ENCODE measurements at regions not wholly inside any gene's neighbourhood (a gene's known extent, or its start where the extent isn't known, plus 50 kb on each side); places are given as distances from the start of the nearest gene placed in this dataset.

DNA sequence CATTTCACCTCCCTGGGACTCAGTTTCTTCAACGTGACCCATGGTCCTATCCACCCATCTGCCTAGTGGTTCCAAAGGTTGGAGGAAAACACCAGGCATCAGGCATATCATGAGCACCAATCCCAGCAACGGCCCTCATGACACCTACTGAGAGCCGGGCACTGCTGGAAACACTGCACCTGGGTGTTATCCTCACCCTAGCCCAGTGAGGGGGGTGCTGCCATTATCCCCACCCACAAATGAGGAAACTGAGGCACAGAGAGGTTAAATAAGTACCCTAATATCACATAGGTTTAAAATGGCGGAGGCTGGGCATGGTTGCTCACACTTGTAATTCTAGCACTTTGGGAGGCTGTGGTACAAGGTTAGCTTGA is 206.9 kb downstream of the MATN1 start:
- no peak for DNase-seq (ENCODE audit: low read depth in 2 of 2, low spot score in 1 of 2)

DNA sequence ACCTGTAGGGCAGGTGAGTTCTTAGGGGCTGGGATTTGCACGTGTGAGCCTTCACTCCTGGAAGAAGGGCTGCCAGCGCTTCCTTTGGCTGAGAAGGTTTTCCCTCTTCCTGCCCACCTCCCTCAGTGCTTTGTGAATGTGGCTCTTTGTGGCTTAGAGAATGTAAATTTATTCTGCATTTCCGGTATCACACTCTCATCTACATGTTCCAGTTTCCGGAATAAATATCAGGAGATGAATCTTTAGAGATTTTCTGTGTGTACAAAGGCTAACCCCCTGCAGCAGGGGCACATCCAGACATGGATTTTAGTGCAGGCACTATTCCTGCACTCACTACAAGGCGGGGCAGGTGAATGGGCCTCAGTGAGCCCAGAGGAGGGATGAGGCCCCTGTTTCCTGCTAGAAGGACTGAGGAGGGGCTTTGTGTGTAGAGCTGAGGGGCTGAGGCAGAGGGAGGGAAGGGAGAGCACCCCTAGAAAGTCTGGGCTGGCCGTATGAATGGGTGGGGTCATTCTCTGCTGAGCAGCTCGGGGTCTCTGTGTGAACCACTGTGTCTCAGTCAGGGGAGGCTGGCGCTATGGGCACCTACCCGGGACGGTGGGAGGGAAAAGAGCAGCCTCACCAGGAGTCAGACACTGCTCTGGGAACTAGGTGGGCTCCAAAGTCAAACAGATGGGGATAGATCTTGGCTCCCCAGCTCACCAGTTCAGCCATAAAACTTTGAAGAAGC is 207.5 kb downstream of the MATN1 start:
- no peak for DNase-seq (ENCODE audit: low read depth in 2 of 2, low spot score in 1 of 2)

DNA sequence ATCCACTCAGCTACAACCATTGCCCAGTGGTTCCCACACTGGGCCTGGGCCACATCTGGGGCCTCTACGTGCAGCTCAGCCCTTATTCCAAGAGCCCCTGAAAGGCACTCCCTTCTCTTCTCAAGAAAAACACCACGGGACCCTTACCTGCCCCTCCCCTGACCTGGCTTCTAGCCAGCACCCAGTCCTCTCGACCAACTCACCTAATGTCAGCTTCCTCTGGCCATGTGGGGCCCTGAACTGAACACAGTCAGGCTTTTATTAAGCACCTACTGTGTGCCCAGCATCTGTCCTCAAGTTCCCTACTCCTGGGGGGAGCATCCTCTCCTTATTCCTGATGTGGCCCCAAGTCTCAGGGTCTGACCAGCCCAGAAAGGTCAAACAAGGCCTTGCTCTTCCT is 208.4 kb downstream of the MATN1 start:
- DNase-seq (ENCODE audit: low read depth in 2 of 2, low spot score in 1 of 2): no peak

DNA sequence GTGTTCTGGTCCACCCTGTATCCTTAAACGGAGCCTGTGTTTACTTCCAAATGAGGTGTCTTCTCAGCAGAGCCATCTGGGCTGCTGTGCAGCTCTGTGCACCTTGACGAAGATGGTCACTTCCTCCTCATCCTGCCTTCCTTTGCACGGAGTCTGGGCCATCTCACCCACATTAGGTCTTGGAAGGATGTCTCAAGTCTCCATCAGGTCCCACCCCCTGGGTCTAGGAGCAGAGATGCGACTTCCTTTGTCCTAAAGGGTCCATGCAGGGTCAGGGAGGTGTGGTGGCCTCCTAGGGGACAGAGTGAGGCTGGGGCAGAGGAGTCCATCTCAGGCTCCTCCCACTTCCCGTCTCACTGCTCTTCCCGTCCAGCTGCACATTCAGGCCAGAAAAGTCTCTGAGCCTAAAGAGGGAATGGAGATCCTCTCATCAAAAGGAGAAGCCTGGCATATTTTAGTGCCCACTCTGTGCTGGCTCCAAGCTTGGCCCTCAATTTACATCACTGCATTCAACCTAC is 209.2 kb downstream of the MATN1 start:
- DNase-seq (ENCODE audit: low read depth in 2 of 2, low spot score in 1 of 2): no peak

DNA sequence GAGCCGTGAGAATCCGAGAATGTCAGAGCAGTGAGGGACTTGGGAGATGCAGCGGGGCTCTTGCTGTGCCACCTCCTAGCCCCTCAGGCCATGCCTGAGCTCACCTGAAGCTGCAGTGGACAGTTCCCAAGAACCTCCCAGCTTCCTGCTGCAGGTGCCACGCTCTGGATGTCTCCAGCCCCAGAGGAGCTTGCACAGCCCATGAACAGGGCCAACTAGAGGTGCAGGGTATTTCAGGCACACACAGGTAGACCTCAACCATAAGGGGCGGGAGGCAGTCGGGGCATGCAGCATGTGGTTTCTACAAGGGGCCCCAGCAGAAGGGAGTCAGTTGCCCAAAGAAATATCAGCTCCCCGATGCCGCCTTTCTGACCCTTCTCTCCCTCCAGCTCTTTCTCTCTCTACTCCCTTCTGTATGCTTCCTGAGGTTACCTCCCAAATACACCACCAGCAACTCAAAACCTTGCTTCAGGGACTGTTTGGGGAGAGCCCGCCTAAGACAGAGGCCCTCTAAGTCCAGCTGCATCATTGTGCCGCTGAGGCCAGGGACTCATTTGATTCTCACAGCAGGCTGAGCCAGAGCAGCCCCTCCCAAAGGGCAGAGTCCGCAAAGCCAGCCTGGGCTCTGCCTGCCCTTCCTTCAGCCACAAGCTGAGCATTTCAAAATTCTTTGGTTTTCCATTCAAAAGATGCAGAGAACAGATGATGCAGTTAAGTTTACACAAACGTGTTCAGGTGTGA is 209.8 kb downstream of the MATN1 start:
- no peak for DNase-seq (ENCODE audit: low read depth in 2 of 2, low spot score in 1 of 2)

DNA sequence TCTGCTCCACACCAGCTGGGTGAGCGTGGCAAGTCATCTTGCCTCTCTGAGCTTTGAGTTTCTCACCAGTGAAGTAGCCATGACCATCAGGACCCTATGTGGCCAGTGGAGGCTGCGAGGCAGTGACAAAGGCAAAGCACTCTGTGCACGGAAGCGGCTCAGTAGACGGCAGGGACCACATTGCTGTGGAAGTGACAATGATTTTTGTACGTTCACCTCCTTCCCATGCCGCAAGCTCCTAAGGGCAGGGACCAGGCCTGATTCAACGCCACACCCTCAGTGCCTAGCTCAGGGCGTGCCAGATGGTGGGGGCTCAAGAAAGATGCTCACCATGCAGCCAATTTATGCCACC is 210.5 kb downstream of the MATN1 start:
- DNase-seq (ENCODE audit: low read depth in 2 of 2, low spot score in 1 of 2): no peak

DNA sequence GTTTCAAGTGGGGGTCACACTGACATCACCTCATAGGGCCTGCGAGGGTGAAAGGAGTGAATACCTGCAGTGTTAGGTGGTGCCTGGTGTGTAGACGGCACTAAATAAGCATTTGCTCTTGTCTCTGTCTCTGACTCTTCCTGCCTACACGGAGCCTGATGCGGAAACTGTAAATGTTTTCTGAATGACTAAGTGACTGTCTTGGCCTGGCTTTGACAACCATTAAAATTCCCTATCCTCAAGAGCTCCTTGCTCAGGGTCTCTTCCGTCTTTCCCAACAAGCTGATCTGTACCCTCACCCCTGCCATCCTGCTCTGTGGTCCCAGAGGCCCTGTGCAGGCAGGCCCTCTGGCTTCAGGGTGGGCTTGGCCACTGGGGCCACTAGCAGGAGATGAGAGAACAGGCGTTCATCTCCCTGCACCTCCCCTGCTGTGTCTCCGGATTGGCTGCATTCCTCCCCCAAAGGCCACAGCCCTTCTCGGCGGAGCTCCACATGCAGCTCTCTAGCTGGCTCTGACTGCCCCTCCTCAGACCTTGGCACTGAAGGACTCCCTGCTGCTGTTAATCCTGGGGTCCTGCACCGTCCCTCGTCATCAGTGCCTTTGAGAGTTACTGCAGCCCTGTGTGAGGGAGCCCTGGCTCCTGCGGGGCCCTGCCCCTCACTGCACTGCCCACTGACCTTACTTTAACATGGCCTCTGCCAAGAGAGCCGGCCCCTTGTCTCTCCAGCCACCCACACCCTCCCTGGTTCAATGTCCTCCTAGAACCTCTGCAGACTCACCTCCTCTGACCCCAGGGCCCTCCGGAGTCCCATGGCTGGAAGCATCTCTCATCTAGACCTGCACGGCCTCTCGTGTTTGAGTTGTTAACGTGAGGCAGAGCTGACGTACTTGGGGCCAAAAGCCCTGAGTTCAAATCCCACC is 211.1 kb downstream of the MATN1 start:
- no peak for DNase-seq (ENCODE audit: low read depth in 2 of 2, low spot score in 1 of 2)

DNA sequence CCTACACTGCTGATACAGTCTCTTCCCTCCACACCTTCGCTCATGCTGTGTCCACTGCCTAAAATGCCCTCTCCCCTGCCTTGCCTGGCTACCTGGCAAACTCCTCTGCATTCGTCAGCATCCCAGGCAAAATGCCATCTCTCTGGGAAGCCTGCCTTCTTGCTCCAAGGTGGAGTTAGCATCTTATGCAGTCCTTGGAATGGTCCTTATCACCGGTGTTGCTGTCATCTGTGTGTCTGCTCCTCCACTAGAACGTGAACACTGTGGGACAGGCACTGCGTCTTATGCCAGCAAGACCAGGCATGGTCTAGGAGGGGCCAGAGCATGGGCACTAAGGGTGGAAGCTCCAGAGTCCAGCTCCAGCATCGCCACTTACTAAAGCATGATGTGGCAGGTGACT is 211.8 kb downstream of the MATN1 start:
- no peak for DNase-seq (ENCODE audit: low read depth in 2 of 2, low spot score in 1 of 2)

DNA sequence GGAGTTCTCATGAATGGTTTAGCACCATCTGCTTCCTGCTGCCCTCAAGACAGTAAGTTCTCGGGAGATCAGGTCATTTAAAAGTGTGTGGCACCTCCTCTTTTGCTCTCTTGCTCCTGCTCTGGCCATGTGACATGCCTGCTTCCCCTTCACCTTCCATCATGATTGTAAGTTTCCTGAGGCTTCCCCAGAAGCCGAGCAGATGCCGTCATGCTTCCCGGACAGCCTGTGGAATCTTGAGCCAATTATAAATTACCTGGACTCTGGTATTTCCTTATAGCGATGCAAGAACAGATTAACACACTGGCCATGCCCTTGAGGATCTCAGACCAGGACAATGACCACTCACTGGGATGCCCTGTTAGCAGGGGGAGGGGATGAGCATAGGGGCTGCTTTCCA is 212.3 kb downstream of the MATN1 start:
- DNase-seq (ENCODE audit: low read depth in 2 of 2, low spot score in 1 of 2): no peak

DNA sequence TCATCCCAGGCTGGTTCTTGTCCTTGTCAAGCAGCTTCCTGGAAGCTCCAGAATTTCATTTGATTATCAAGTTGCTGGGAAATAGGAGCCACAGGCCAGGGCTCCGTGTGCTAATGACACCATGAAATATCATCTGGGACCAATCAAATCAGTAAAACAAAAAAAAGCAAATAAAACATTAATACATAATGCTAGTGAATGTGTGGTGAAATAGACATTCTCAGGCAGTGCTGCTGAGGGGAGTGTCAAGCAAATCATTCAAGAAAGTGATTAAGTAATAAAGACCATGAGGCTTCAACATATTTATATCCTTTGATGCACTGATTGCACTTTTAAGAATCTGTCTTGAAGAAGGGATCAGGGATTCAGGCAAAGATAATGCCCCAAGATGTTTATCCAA is 213.7 kb downstream of the MATN1 start:
- DNase-seq (ENCODE audit: low read depth in 2 of 2, low spot score in 1 of 2): no peak

DNA sequence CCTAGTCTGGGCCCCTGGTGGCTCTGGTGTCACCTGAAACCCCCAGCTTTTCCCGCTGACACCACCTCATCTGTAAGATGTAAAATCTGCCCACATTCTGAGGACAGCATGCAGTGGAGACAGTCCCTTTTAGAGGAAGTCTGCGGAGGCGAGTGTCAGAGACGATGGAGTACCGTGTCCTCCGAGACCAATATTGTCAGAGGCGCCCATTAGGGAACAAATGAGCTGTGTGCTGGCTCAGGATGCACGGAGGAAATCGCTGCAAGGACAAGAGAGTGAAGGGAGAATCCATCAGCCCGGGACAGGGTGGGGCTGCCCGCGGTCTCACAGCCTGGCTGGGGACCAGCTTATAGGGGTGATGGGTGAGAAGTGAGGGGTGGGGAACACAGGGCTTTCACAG is 214.8 kb downstream of the MATN1 start:
- DNase-seq (ENCODE audit: low read depth in 2 of 2, low spot score in 1 of 2): no peak

DNA sequence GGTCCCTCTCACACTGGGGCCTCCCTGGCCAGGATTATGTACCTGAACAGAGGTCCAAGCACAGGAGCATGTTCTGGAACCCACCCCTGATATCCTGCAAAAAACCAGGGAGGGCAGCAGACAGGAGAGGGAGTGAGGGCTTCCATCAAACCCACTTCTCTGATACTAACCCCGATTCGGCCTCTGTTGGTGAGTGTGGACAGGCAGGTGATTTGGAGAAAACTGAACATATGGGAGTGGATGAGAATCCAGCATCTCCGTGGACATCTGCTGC is 215.3 kb downstream of the MATN1 start:
- no peak for DNase-seq (ENCODE audit: low read depth in 2 of 2, low spot score in 1 of 2)

DNA sequence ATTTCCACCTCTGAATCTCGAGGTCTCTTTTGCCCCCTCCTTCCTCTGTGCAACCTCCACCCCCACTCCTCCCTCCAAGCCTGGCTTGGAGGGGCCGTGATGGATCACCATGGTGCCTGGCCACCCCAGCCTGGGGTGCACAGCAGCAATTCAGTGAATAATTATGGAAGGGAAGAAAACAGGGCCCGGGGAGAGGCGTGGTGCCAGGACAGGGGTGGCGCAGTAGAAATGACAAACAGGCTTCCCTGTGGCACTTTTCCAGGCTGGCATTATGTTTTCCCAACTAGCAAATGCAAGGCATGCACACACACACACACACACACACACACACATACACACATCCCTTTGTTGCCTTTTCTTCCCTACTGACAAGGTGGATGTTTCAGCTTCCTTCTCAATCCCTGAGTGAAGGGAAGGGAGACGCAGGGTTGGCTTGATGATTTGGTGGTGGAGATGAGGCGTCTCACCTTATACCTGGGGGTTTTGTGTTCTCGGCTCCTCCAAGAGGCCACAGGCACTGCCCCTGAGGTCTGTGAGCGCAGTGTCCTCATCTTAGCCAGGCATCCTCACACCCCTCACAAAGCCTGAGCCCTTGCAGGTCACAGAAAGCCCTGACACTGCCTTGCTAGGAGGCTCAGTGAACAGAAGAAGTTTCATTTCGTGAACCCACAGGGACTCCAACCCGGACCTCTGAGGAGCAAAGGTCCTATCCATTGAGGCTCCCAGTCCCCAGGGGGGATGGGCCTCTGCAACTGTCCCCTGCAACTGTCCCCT is 215.8 kb downstream of the MATN1 start:
- DNase-seq (ENCODE audit: low read depth in 2 of 2, low spot score in 1 of 2): no peak

DNA sequence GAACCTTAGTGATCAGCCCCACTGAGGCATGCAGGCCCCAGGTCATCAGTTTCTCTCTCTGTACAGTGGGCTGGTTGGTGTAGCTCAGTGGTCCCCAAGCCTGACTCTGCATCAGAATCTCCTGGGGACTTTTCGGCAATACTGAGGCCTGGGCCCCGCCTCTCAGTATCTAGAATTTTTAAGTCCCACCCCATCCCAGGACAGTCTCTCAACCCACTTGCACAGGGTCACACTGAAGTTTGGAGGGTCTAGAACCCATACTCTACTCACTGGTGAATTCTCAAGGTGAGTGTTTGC is 216.4 kb downstream of the MATN1 start:
- DNase-seq (ENCODE audit: low read depth in 2 of 2, low spot score in 1 of 2): no peak

DNA sequence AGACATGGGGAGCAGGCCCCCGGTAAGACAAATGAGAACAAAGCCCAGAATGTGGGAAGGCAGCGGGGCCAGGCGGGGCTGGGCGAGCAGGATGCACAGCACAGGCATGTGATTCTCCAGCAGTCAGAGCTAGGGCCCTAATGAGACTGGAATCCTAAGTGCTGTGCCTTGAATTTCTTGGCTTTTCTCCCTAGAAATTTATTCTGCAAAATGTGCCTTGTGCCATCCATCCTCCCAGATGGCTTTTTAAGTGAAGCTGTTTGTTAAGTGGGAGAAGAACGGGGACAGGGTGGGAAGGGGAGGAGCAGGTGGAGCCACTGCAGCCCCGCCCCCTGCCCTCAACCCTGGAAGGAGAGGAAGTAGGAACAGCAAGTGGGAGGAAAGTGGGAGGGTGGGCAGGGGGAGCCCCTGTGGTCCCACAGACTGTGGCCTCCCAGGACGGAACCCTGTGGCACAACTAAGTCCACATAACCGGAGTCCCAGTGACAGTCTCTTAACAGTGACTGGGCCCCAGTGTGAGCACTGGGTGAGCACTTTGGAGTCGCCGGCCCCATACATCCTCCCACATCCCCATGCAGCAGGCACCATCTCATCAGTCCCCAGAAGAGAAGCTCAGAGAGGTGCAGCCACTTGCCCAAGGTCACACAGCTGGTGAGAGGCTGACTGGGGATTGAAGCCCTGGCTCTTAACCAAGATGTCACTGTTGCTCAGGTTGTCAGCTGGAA is 216.9 kb downstream of the MATN1 start:
- DNase-seq (ENCODE audit: low read depth in 2 of 2, low spot score in 1 of 2): no peak

DNA sequence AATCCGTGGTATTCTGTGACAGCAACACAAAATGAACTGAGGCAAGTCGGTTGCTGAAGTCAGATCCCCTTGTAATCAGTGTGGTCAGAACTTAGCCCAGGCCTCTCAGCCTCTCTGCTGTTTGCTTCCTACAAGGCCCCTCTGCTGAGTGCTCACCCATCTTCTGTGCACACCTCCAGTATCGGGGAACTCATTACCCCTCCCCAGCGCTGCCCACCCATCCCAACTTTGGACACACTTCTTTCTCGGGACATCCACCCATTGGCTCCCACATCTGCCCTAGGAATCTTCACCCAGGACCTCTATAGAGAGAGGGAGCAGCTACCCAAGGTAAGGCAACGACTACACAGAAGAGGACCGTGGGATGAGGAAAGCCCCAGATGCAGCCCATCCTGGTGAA is 217.5 kb downstream of the MATN1 start:
- no peak for DNase-seq (ENCODE audit: low read depth in 2 of 2, low spot score in 1 of 2)

DNA sequence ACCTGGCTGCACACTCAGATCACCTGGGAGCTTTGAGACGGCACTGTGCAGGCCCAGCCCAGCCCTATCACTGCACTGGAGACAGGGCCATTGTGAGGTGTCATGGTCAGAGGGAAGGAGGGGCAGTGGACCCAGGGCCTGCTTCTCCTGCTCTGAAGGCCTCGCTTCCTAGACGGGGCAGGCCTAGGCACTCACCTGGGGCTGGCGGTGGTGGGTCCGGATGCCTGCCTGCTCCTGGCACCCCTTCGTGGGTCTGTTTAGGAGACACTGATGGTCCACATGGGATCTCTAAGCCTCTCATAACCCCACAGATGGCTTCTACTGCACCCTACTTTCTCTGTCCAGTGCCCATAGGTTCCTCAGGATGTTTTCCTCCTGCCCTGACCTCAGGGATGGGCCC is 230.9 kb downstream of the MATN1 start:
- no peak for DNase-seq (ENCODE audit: low read depth in 2 of 2, low spot score in 1 of 2)

DNA sequence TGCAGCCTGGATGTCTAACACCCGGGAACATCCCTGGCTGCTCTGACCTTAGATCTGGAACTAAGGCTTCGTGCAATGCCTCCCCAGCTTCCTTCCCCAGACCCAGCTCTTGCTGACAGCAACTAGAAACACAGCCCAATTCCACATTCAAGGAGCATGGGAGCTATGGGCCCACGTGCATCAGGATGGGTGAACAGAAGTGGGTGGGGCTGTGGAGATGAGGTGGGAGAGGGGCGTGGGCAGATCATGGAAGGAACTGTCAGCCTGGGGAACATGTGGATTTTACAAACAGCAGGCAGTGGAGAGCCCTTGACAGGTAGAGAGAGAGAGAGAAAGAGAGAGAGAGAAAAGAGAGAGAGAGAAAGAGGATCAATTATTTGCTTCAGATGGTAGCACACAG is 231.6 kb downstream of the MATN1 start:
- no peak for DNase-seq (ENCODE audit: low read depth in 2 of 2, low spot score in 1 of 2)

DNA sequence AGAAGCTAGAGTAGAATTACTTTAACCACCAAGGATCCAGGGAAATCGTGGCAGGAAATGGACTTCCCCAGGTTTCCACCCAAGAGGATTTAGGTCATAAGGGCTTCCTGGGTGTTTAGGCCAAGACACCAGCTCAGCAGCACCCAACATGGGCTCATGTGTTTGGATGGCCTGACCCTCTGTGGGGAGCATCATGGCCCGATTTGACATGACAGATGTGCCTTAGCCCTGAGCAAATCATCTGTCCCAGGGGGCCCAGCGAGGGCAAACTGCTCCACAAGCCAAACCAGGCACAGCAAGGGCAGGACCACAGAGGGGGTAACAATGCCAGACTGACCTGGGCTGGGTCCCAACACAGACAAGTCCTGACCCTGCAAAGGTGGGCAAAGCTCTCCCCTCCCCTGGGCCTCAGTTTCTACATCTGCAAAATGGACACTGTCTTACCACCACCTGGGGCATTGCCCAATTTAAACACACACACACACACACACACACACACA is 232.8 kb downstream of the MATN1 start:
- no peak for DNase-seq (ENCODE audit: low read depth in 2 of 2, low spot score in 1 of 2)

DNA sequence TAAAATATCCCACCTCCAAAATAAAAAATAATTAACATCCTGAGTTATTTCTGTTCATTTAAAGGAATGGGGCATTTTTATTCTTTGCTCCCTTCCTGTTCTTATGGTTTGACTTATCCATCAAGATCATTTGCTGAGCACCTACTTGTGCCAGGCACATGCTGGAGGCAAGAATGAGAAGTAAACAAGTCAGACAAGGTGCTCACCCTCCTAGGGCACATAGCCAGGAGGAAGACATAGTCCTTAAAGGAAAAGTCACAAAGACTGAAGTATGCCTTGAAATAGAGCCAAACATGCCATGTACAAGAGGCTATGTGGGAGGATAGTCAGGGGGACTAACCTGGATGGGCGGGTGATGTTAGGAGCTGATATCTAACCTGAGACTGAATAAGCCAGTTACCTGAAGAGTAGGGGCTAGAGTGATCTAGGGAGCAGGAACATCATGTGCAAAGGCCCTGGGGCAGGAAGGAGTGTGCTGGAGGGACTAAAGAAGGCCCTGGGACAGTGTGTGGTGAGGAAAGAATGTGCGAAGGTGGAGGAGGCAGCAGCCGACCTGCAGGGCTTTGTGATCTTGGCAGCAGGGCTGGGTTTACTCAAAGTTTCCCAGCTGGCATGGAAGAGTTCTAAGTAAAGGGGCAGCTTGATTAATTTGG is 233.5 kb downstream of the MATN1 start:
- DNase-seq (ENCODE audit: low read depth in 2 of 2, low spot score in 1 of 2): no peak

Data from stimulated activated CD8-positive, alpha-beta memory T cell treated with anti-CD3 and anti-CD28 coated beads, Interleukin-4, amount 100 ng/mL, for 1 hour (primary cell).